ENCODE measurements at regions not wholly inside any gene's neighbourhood (a gene's known extent, or its start where the extent isn't known, plus 50 kb on each side); places are given as distances from the start of the nearest gene placed in this dataset.

- no peak for DNase-seq
- Histone ChIP-seq H3K9me3 (no peaks in the 10 kb centered on the region), H3K36me3 (ENCODE audit: low read depth, missing control alignments) (no peaks in the 10 kb centered on the region), H3K27me3 (no peaks in the 10 kb centered on the region), H3K4me3 (no peak overlapping the region), H3K27ac (no peak overlapping the region), H3K4me1 (no peaks in the 10 kb centered on the region)
- no peak for TF ChIP-seq POLR2A (IDR thresholded peaks at IDR 0.05)
- WGBS, 2 donors: 98 to 100% methylated on average over 2 of the region's 2 CpGs
- intact Hi-C loops (cut with DNase I; ENCODE audit: low total_unique reads): no loop called here
Measured at GRCh38 chr2:16246281-16246850, 306.0 kb downstream of the MYCN start.

GRCh38 chr2:16245481-16246054, 305.2 kb downstream of the MYCN start:
- TF ChIP-seq POLR2A (IDR thresholded peaks at IDR 0.05) (no peak), CTCF (IDR thresholded peaks at IDR 0.05) (no peak)
- Histone ChIP-seq H3K4me1 (no peaks in the 10 kb centered on the region), H3K4me3 (no peak overlapping the region), H3K27me3 (no peaks in the 10 kb centered on the region), H3K36me3 (ENCODE audit: low read depth, missing control alignments) (no peaks in the 10 kb centered on the region), H3K9me3 (no peaks in the 10 kb centered on the region), H3K27ac (no peak overlapping the region)
- 91 to 97% methylated on average over 5 of the region's 5 CpGs for WGBS, 2 donors
- no peak for DNase-seq
- intact Hi-C loops (cut with DNase I; ENCODE audit: low total_unique reads): no loop called here

GRCh38 chr2:16244966-16245320, 304.6 kb downstream of the MYCN start:
- H3K4me3 ChIP-seq: no peak overlapping the region
- no peak for TF ChIP-seq POLR2A (IDR thresholded peaks at IDR 0.05)
- TF ChIP-seq CTCF (IDR thresholded peaks at IDR 0.05): no peak
- no peaks in the 10 kb centered on the region for H3K27me3 ChIP-seq
- DNase-seq: no peak
- no peaks in the 10 kb centered on the region for H3K4me1 ChIP-seq
- H3K36me3 ChIP-seq (ENCODE audit: low read depth, missing control alignments): no peaks in the 10 kb centered on the region
- H3K9me3 ChIP-seq: no peaks in the 10 kb centered on the region
- WGBS, 2 donors: 93 to 97% methylated on average over 5 of the region's 5 CpGs
- intact Hi-C loops (cut with DNase I; ENCODE audit: low total_unique reads): no loop called here
- no peak overlapping the region for H3K27ac ChIP-seq

GRCh38 chr2:16244153-16244965, 304.0 kb downstream of the MYCN start:
- no peaks in the 10 kb centered on the region for H3K4me1 ChIP-seq
- no peak overlapping the region for H3K27ac ChIP-seq
- no peaks in the 10 kb centered on the region for H3K9me3 ChIP-seq
- no peak for DNase-seq
- H3K4me3 ChIP-seq: no peak overlapping the region
- no peak for TF ChIP-seq POLR2A (IDR thresholded peaks at IDR 0.05)
- TF ChIP-seq CTCF (IDR thresholded peaks at IDR 0.05): no peak
- intact Hi-C loops (cut with DNase I; ENCODE audit: low total_unique reads): no loop called here
- 84% methylated on average over 6 of the region's 6 CpGs for WGBS, 2 donors
- no peaks in the 10 kb centered on the region for H3K27me3 ChIP-seq
- no peaks in the 10 kb centered on the region for H3K36me3 ChIP-seq (ENCODE audit: low read depth, missing control alignments)

GRCh38 chr2:16243411-16243996, 303.2 kb downstream of the MYCN start:
- no peaks in the 10 kb centered on the region for H3K4me1 ChIP-seq
- DNase-seq: no peak
- TF ChIP-seq CTCF (IDR thresholded peaks at IDR 0.05): no peak
- TF ChIP-seq POLR2A (IDR thresholded peaks at IDR 0.05): no peak
- no peak overlapping the region for H3K4me3 ChIP-seq
- intact Hi-C loops (cut with DNase I; ENCODE audit: low total_unique reads): no loop called here
- H3K27ac ChIP-seq: no peak overlapping the region
- H3K27me3 ChIP-seq: no peaks in the 10 kb centered on the region
- H3K9me3 ChIP-seq: no peaks in the 10 kb centered on the region
- no peaks in the 10 kb centered on the region for H3K36me3 ChIP-seq (ENCODE audit: low read depth, missing control alignments)
- 90 to 92% methylated on average over 8 to 10 of the region's 10 CpGs for WGBS, 2 donors
